ENCODE measurements at regions not wholly inside any gene's neighbourhood (a gene's known extent, or its start where the extent isn't known, plus 50 kb on each side); places are given as distances from the start of the nearest gene placed in this dataset.

GRCh38 chr6:126722411-126722810 lies 382.5 kb downstream of the CENPW start:
- TF ChIP-seq CTCF (IDR thresholded peaks at IDR 0.05), result no peak
- TF ChIP-seq POLR2AphosphoS5 (IDR thresholded peaks at IDR 0.05), result no peak
